K562 (cell line): ENCODE measurements at regions not wholly inside any gene's neighbourhood (a gene's known extent, or its start where the extent isn't known, plus 50 kb on each side); places are given as distances from the start of the nearest gene placed in this dataset.

Experiments
- ATAC-seq: fragments of 200-7000 bp; cut with Tn5 transposase; 3 replicates; pipeline ENCODE4 v1.9.1; 2020; ENCODE audit warnings: moderate library complexity
- BruUV-seq: library from RNA; stranded (reverse); fragments of 400-500 nt; replicated peaks from 2 replicates; lab custom pipeline; 2021; lab: Mats Ljungman, UMichigan
- CTCF ChIA-PET: fragments of 300-600 bp; formaldehyde crosslinking; extraction: SDS; loops from one replicate; lab custom pipeline; 2021; ENCODE audit warnings: low intra/inter-chr PET ratio; lab: Yijun Ruan, JAX
- POLR2A ChIA-PET: fragments of 300-600, 350-650 bp; sonication (Branson Sonifier 250); formaldehyde crosslinking; extraction: SDS; loops from one replicate; lab custom pipeline; 2021; ENCODE audit warnings: antibody characterized with exemption, inconsistent platforms; lab: Yijun Ruan, JAX
- DNase-seq, 4 experiments: peaks; one replicate each; pipeline versions ENCODE4 v3.0.0 to v3.0.0-alpha.2; 2011 to 2018; ENCODE audit warnings: low spot score in 3 of 4, mixed read lengths in 3 of 4; ENCODE audit errors: extremely low read depth in 1 of 4
- FAIRE-seq: peaks from 2 replicates; lab custom pipeline; 2011; peaks lifted over from hg19 to GRCh38; lab: Jason Lieb, UNC
- H2AFZ ChIP-seq: 2 replicates; pipeline ENCODE4 v1.6.0; 2011; ENCODE audit warnings: low read depth, low read length, control low read depth, inconsistent platforms
- H3K27ac ChIP-seq: fragments of 200-600 bp; 3 replicates; pipeline ENCODE4 v1.8.0; 2011; ENCODE audit warnings: low read depth, mild to moderate bottlenecking, control low read depth, inconsistent platforms, low read length, moderate library complexity, mixed read lengths; ENCODE audit errors: extremely low read depth
- H3K27me3 ChIP-seq, 2 experiments: fragments of 300-600 bp in 1 of 2; 2 replicates in 1 of 2; 3 replicates in 1 of 2; pipeline versions ENCODE4 v1.6.0 to v1.8.0; 2011; ENCODE audit warnings: inconsistent platforms in 2 of 2, low read length in 2 of 2, mild to moderate bottlenecking in 1 of 2, mixed read lengths in 1 of 2, moderate library complexity in 1 of 2; ENCODE audit not compliant: control insufficient read depth in 2 of 2, insufficient read depth in 2 of 2
- H3K36me3 ChIP-seq: fragments of 300-600 bp; 3 replicates; pipeline ENCODE4 v1.8.0; 2011; ENCODE audit warnings: mild to moderate bottlenecking, low read length, inconsistent platforms; ENCODE audit not compliant: control insufficient read depth, insufficient read depth
- H3K4me1 ChIP-seq, 2 experiments: fragments of 200-600 bp in 1 of 2; replicated peaks in 1 of 2; 2 replicates in 1 of 2; 3 replicates in 1 of 2; pipeline versions ENCODE4 v1.5.1 to v1.8.0; 2011; ENCODE audit warnings: inconsistent platforms in 2 of 2, low read length in 2 of 2, mild to moderate bottlenecking in 1 of 2, mixed read lengths in 1 of 2, moderate library complexity in 1 of 2; ENCODE audit not compliant: control insufficient read depth in 2 of 2, insufficient read depth in 2 of 2
- H3K4me2 ChIP-seq: 2 replicates; pipeline ENCODE4 v1.6.1; 2011; ENCODE audit warnings: low read length, control low read depth, inconsistent platforms, mixed read lengths; ENCODE audit not compliant: insufficient read depth
- H3K4me3 ChIP-seq: fragments of 200-600 bp; sonication (generic), shearing (Covaris generic); 2 replicates; pipeline ENCODE4 v1.5.1; 2016; ENCODE audit warnings: control low read depth, inconsistent platforms
- H3K79me2 ChIP-seq: fragments of 200-600 bp; 3 replicates; pipeline ENCODE4 v1.8.0; 2011; ENCODE audit warnings: low read length, inconsistent platforms; ENCODE audit not compliant: control insufficient read depth, insufficient read depth
- H3K9ac ChIP-seq, 2 experiments: 2 replicates each; pipeline versions ENCODE4 v1.6.0 to v1.6.1; 2011; ENCODE audit warnings: low read depth in 2 of 2, low read length in 2 of 2, control low read depth in 1 of 2, inconsistent platforms in 1 of 2, mild to moderate bottlenecking in 1 of 2, mixed read lengths in 1 of 2; ENCODE audit not compliant: insufficient read depth in 1 of 2
- H3K9me1 ChIP-seq: one replicate; pipeline ENCODE4 v1.6.0; 2011; ENCODE audit warnings: inconsistent platforms, mild to moderate bottlenecking, low read length, moderate library complexity; ENCODE audit not compliant: control insufficient read depth, insufficient read depth
- H3K9me3 ChIP-seq: replicated peaks from 2 replicates; pipeline ENCODE4 v1.5.1; 2011; ENCODE audit warnings: low read depth, low read length, inconsistent platforms; ENCODE audit not compliant: control insufficient read depth, insufficient read depth
- H4K20me1 ChIP-seq: replicated peaks from 2 replicates; pipeline ENCODE4 v1.6.1; 2011; ENCODE audit warnings: low read length, inconsistent platforms, mixed read lengths; ENCODE audit not compliant: control insufficient read depth, insufficient read depth
- BRD4 ChIP-seq: fragments of 200-600 bp; sonication (generic); IDR thresholded peaks from 2 replicates; pipeline ENCODE4 v1.6.1; 2017; ENCODE audit warnings: inconsistent platforms
- KDM4B ChIP-seq, 2 experiments: fragments of 450-650 bp in 1 of 2; sonication (generic) in 1 of 2; IDR thresholded peaks; 2 replicates each; pipeline ENCODE4 v1.6.1; 2016 to 2017; ENCODE audit warnings: borderline replicate concordance in 2 of 2, antibody characterized with exemption in 1 of 2, low read depth in 1 of 2, mild to moderate bottlenecking in 1 of 2
- KLF13 ChIP-seq: fragments of 450-650 bp; IDR thresholded peaks from 2 replicates; pipeline ENCODE4 v1.6.1; 2016; ENCODE audit warnings: missing genetic modification characterization, low read depth, mild to moderate bottlenecking, missing compliant biosample characterization, moderate library complexity, borderline replicate concordance
- MECOM ChIP-seq: fragments of 250-450 bp; sonication (Bioruptor Pico); IDR thresholded peaks from 2 replicates; pipeline ENCODE4 v1.8.0; 2022; ENCODE audit warnings: inconsistent platforms
- NR3C1 ChIP-seq: sonication (generic); formaldehyde crosslinking; IDR thresholded peaks from 2 replicates; pipeline ENCODE4 v1.8.1; 2022; ENCODE audit warnings: missing genetic modification reagents
- OTX1 ChIP-seq: fragments of 450-650 bp; formaldehyde crosslinking; IDR thresholded peaks from 2 replicates; pipeline ENCODE4 v1.4.0; 2022; ENCODE audit warnings: mild to moderate bottlenecking
- SMAD2 ChIP-seq: fragments of 150-350 bp; IDR thresholded peaks from 2 replicates; pipeline ENCODE4 v1.6.1; 2014; ENCODE audit warnings: low read depth, mild to moderate bottlenecking, low read length
- ZC3H11A ChIP-seq: IDR thresholded peaks from 2 replicates; pipeline ENCODE4 v1.6.1; 2012; ENCODE audit warnings: low read depth, low read length, improper control_type of control experiment
- ZNF212 ChIP-seq: fragments of 450-650 bp; formaldehyde crosslinking; IDR thresholded peaks from 2 replicates; pipeline ENCODE4 v1.4.0; 2020; ENCODE audit warnings: mild to moderate bottlenecking
- ZNF311 ChIP-seq: fragments of 250-450 bp; sonication (Bioruptor Pico); IDR thresholded peaks from 2 replicates; pipeline ENCODE4 v1.4.0; 2020; ENCODE audit warnings: mild to moderate bottlenecking, moderate library complexity
- WGBS: fragments of 100-300 bp; shearing (Covaris generic); methylation state at CpG from one replicate; pipeline ENCODE4 v1.1.6; 2016; ENCODE audit warnings: low coverage, mixed read lengths; ENCODE audit not compliant: insufficient coverage; ENCODE audit errors: missing lambda C conversion rate; 5-methylcytosine and 5-hydroxymethylcytosine counted together
- in situ Hi-C: fragments of 300-500 bp; cut with MboI; formaldehyde crosslinking; loops from 4 replicates; pipeline ENCODE4 v1.15.0; 2018; ENCODE audit warnings: inconsistent platforms, mixed read lengths
- intact Hi-C: fragments of 100-400 bp; cut with micrococcal nuclease; formaldehyde crosslinking; loops from 2 replicates; pipeline ENCODE4 v1.14.2; 2022
- TF ChIP-seq, protein P1 (sequence below): fragments of 450-650 bp; IDR thresholded peaks from 2 replicates; pipeline ENCODE4 v1.6.1; 2017; ENCODE audit warnings: mild to moderate bottlenecking, moderate library complexity

DNA sequence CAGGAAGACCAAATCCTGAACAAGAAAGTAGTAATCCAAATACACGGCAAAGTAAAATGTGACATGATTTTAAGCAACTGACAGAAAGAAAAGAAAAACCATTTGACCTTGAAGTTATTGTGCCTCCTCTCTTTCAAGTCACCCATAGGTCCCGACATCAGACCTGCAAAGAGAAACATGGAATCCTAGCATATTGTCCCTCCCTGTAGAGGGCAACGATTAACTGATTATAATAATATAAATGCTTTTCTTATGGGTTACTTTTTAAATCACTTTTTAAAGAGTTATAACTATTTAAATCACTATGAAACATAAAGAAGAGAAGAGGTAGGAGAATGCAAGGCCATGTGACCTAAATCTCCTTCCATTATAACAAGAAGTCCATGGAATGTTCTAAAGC, 143.2 kb upstream of the LIPC start:
- Histone ChIP-seq H3K79me2 (no peaks in the 10 kb centered on the region), H3K9me1 (no peaks in the 10 kb centered on the region), H2AFZ (no peak overlapping the region), H3K27me3 (no peaks in the 10 kb centered on the region), H3K9me3 (no peaks in the 10 kb centered on the region), H3K4me3 (no peak overlapping the region), H3K4me2 (no peak overlapping the region), H4K20me1 (no peaks in the 10 kb centered on the region), H3K36me3 (no peaks in the 10 kb centered on the region), H3K9ac (no peak overlapping the region), H3K27ac (no peak overlapping the region), H3K4me1 (peaks cover 0 to 6% of the 10 kb centered on the region in 2 experiments; a peak in 1 of 5 replicates)
- ATAC-seq, result no peak
- in situ Hi-C loops (no loop called here), intact Hi-C loops (no loop called here)
- no peak for DNase-seq
- POLR2A ChIA-PET, result no interaction called here
- CTCF ChIA-PET, result no interaction called here
- BruUV-seq, result no TSS peak
- 60% methylated on average over 3 of the region's 3 CpGs for WGBS
- TF ChIP-seq, protein P1, sequence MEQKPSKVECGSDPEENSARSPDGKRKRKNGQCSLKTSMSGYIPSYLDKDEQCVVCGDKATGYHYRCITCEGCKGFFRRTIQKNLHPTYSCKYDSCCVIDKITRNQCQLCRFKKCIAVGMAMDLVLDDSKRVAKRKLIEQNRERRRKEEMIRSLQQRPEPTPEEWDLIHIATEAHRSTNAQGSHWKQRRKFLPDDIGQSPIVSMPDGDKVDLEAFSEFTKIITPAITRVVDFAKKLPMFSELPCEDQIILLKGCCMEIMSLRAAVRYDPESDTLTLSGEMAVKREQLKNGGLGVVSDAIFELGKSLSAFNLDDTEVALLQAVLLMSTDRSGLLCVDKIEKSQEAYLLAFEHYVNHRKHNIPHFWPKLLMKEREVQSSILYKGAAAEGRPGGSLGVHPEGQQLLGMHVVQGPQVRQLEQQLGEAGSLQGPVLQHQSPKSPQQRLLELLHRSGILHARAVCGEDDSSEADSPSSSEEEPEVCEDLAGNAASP, result no peak
- no peak for TF ChIP-seq SMAD2
- TF ChIP-seq KLF13 (tag), result no peak
- no peak for TF ChIP-seq ZNF311 (CRISPR knock-in tag)
- no peak for TF ChIP-seq BRD4
- TF ChIP-seq KDM4B (IDR thresholded peaks at IDR 0.05; ENCODE audit: borderline replicate concordance in 2 of 2, low read depth in 1 of 2), result no peak
- no peak for TF ChIP-seq ZC3H11A
- TF ChIP-seq MECOM (CRISPR knock-in tag), result no peak
- TF ChIP-seq ZNF212 (CRISPR knock-in tag), result no peak
- TF ChIP-seq OTX1 (CRISPR knock-in tag), result no peak
- no peak for TF ChIP-seq NR3C1 (CRISPR knock-in tag)
- FAIRE-seq, result no peak
